ENCODE measurements at regions not wholly inside any gene's neighbourhood (a gene's known extent, or its start where the extent isn't known, plus 50 kb on each side); places are given as distances from the start of the nearest gene placed in this dataset.

DNA sequence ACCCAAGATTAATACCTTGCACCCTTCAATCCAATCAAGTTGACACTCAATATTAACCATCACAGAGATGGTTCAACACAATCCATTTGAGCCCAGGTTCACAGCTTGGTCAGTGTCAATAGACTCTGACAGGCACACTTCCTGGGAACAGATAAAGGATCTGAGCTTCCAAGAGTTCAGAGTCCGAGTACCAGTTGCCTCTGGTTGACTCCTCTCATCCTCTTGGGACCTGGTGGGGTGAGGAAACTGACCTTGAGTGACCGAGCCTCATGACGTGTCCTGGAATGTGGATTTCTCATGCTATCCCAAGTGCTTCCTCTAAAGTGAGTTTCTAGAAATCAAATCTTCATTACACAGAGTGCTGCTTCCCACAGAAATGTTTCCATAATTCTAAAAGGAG lies 162.0 kb downstream of the CYP26A1 start:
- H3K27ac ChIP-seq (replicated peaks), result no peak overlapping the region
- no peaks in the 10 kb centered on the region for H3K27me3 ChIP-seq (ENCODE audit: low read depth)
- H3K4me1 ChIP-seq, result peaks cover 18% of the 10 kb centered on the region
- TF ChIP-seq CTCF (IDR thresholded peaks at IDR 0.05; ENCODE audit: borderline replicate concordance), result no peak
- no peaks in the 10 kb centered on the region for H3K9me3 ChIP-seq (replicated peaks)
- no peak for DNase-seq
- no peaks in the 10 kb centered on the region for H3K36me3 ChIP-seq
- H3K4me3 ChIP-seq, result no peak overlapping the region
- intact Hi-C loops (cut with micrococcal nuclease), result no loop called here

- Histone ChIP-seq H3K4me1 (peaks cover 18% of the 10 kb centered on the region), H3K27ac (replicated peaks) (no peak overlapping the region), H3K4me3 (no peak overlapping the region), H3K36me3 (no peaks in the 10 kb centered on the region), H3K27me3 (ENCODE audit: low read depth) (no peaks in the 10 kb centered on the region), H3K9me3 (replicated peaks) (no peaks in the 10 kb centered on the region)
- intact Hi-C loops (cut with micrococcal nuclease), result no loop called here
- no peak for DNase-seq
- no peak for TF ChIP-seq CTCF (IDR thresholded peaks at IDR 0.05; ENCODE audit: borderline replicate concordance)
Observed at GRCh38 chr10:93236393-93237040, 162.8 kb downstream of the CYP26A1 start.

GRCh38 chr10:93245147-93245546 lies 171.5 kb downstream of the CYP26A1 start:
- H3K4me3 ChIP-seq, result no peak overlapping the region
- intact Hi-C loops (cut with micrococcal nuclease), result no loop called here
- no peaks in the 10 kb centered on the region for H3K9me3 ChIP-seq (replicated peaks)
- no peak overlapping the region for H3K27ac ChIP-seq (replicated peaks)
- H3K36me3 ChIP-seq, result no peaks in the 10 kb centered on the region
- peaks cover 21% of the 10 kb centered on the region for H3K27me3 ChIP-seq (ENCODE audit: low read depth)
- no peak for TF ChIP-seq CTCF (IDR thresholded peaks at IDR 0.05; ENCODE audit: borderline replicate concordance)
- no peak for DNase-seq
- no peaks in the 10 kb centered on the region for H3K4me1 ChIP-seq

DNA sequence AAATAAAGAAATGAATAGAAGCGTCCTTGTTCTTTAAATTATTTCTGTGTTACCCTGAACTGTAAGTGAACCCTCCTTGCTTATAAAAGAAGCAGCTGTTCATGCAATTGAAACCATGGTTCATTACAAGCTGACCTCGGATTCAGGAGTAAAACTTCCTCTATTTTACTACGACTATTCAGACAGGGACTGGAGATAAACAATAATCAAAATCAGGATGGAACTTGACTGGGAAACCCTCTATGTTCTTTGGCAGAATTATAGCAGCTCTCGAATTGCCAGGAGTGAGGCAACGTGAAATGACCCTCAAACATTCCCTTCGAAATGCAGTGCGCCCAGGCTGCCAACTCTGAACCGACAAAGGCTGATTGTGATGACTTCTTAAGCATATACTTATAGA lies 172.1 kb downstream of the CYP26A1 start:
- H3K36me3 ChIP-seq, result no peaks in the 10 kb centered on the region
- H3K4me1 ChIP-seq, result no peaks in the 10 kb centered on the region
- H3K27me3 ChIP-seq (ENCODE audit: low read depth), result peaks cover 27% of the 10 kb centered on the region
- no peak overlapping the region for H3K27ac ChIP-seq (replicated peaks)
- DNase-seq, result no peak
- no peak overlapping the region for H3K4me3 ChIP-seq
- no peak for TF ChIP-seq CTCF (IDR thresholded peaks at IDR 0.05; ENCODE audit: borderline replicate concordance)
- no peaks in the 10 kb centered on the region for H3K9me3 ChIP-seq (replicated peaks)
- intact Hi-C loops (cut with micrococcal nuclease), result no loop called here

- intact Hi-C loops (cut with micrococcal nuclease), result no loop called here
- H3K27ac ChIP-seq (replicated peaks), result no peak overlapping the region
Observed at GRCh38 chr10:93248583-93249227, 175.0 kb downstream of the CYP26A1 start.

More at GRCh38 chr10:93248583-93249227, 175.0 kb downstream of the CYP26A1 start:
- DNase-seq, result no peak
- Histone ChIP-seq H3K36me3 (no peaks in the 10 kb centered on the region), H3K4me3 (no peak overlapping the region), H3K9me3 (replicated peaks) (no peaks in the 10 kb centered on the region), H3K4me1 (no peaks in the 10 kb centered on the region), H3K27me3 (ENCODE audit: low read depth) (peaks cover 28% of the 10 kb centered on the region)
- no peak for TF ChIP-seq CTCF (IDR thresholded peaks at IDR 0.05; ENCODE audit: borderline replicate concordance)
